Thoracic aorta (tissue), 2 donors: ENCODE measurements at regions not wholly inside any gene's neighbourhood (a gene's known extent, or its start where the extent isn't known, plus 50 kb on each side); places are given as distances from the start of the nearest gene placed in this dataset.
"Not testable (repeated sequence)": the region's sequence is repeated elsewhere in the genome, so short reads cannot be mapped to it uniquely, and the experiment has no call there.

Experiments used
- ATAC-seq: fragments of 150-250 bp; one replicate; pipeline ENCODE4 v1.8.0; 2017; ENCODE audit warnings: low read depth; ENCODE audit not compliant: insufficient number of reproducible peaks, low FRiP score
- DNase-seq: peaks from one replicate; pipeline ENCODE4 v3.0.0-alpha.2; 2020; ENCODE audit warnings: low spot score
- H3K27ac ChIP-seq, 2 donors: fragments of 200-600 bp; sonication (generic); 1 replicate in 1 of 2; 2 replicates in 1 of 2; pipeline ENCODE4 v1.5.1; 2016; ENCODE audit warnings: mild to moderate bottlenecking in 2 of 2, moderate library complexity in 2 of 2
- H3K27me3 ChIP-seq: fragments of 200-600 bp; sonication (generic); replicated peaks from 2 replicates; pipeline ENCODE4 v1.6.0; 2016; ENCODE audit warnings: mild to moderate bottlenecking; ENCODE audit not compliant: insufficient read depth
- H3K36me3 ChIP-seq: fragments of 200-600 bp; sonication (generic); one replicate; pipeline ENCODE4 v1.5.1; 2016
- H3K4me1 ChIP-seq, 2 donors: fragments of 200-600 bp; sonication (generic); 1 replicate in 1 of 2; 2 replicates in 1 of 2; pipeline versions ENCODE4 v1.5.1 to v1.6.0; 2016; ENCODE audit warnings: low read depth in 2 of 2, mild to moderate bottlenecking in 1 of 2; ENCODE audit not compliant: control insufficient read depth in 1 of 2
- H3K4me3 ChIP-seq: fragments of 200-600 bp; sonication (generic); 2 replicates; pipeline ENCODE4 v1.5.1; 2016; ENCODE audit warnings: mild to moderate bottlenecking
- H3K9me3 ChIP-seq: fragments of 200-600 bp; sonication (generic); 2 replicates; pipeline ENCODE4 v1.5.1; 2016
- CTCF ChIP-seq: fragments of 200-600 bp; sonication (generic); IDR thresholded peaks from one replicate; pipeline ENCODE4 v1.5.1; 2019; ENCODE audit warnings: antibody characterized with exemption

GRCh38 chr10:27312854-27313253 lies 72.3 kb upstream of the ACBD5 start:
- H3K4me1 ChIP-seq = no peaks in the 10 kb centered on the region
- ATAC-seq (no peak), DNase-seq (no peak)
- H3K9me3 ChIP-seq = no peaks in the 10 kb centered on the region
- H3K27me3 ChIP-seq = no peaks in the 10 kb centered on the region
- no peak overlapping the region for H3K27ac ChIP-seq
- TF ChIP-seq CTCF = no peak
- no peaks in the 10 kb centered on the region for H3K36me3 ChIP-seq
- H3K4me3 ChIP-seq = no peak overlapping the region

- H3K4me3 ChIP-seq, H3K27me3 ChIP-seq, ATAC-seq, H3K27ac ChIP-seq, H3K36me3 ChIP-seq, H3K4me1 ChIP-seq, DNase-seq, H3K9me3 ChIP-seq: not testable (repeated sequence)
Measured at GRCh38 chr10:27311809-27312208, 71.2 kb upstream of the ACBD5 start.

GRCh38 chr10:27298522-27298850 lies 57.9 kb upstream of the ACBD5 start:
- not testable (repeated sequence) for H3K36me3 ChIP-seq, H3K27ac ChIP-seq, H3K4me3 ChIP-seq, ATAC-seq, H3K4me1 ChIP-seq, H3K27me3 ChIP-seq, DNase-seq, H3K9me3 ChIP-seq

GRCh38 chr10:27297844-27298521 lies 57.4 kb upstream of the ACBD5 start:
- Histone ChIP-seq H3K36me3 (no peaks in the 10 kb centered on the region), H3K4me3 (no peak overlapping the region), H3K4me1 (no peaks in the 10 kb centered on the region), H3K9me3 (no peaks in the 10 kb centered on the region), H3K27me3 (no peaks in the 10 kb centered on the region), H3K27ac (no peak overlapping the region)
- DNase-seq = no peak
- TF ChIP-seq CTCF = no peak
- no peak for ATAC-seq

GRCh38 chr10:27296285-27296684 lies 55.7 kb upstream of the ACBD5 start:
- not testable (repeated sequence) for H3K36me3 ChIP-seq, H3K27me3 ChIP-seq, DNase-seq, ATAC-seq, H3K9me3 ChIP-seq, H3K27ac ChIP-seq, H3K4me1 ChIP-seq, H3K4me3 ChIP-seq

GRCh38 chr10:27291253-27291895 lies 50.8 kb upstream of the ACBD5 start:
- H3K9me3 ChIP-seq, H3K36me3 ChIP-seq, H3K27me3 ChIP-seq, H3K4me1 ChIP-seq, DNase-seq, ATAC-seq, H3K27ac ChIP-seq: not testable (repeated sequence)
- peak overlapping the region; percentile 19 for H3K4me3 ChIP-seq
